Endothelial cell of umbilical vein (primary cell): ENCODE measurements at regions not wholly inside any gene's neighbourhood (a gene's known extent, or its start where the extent isn't known, plus 50 kb on each side); places are given as distances from the start of the nearest gene placed in this dataset.

Experiments used
- BruUV-seq: library from RNA; stranded (reverse); fragments of 400-500 nt; replicated peaks from 2 replicates; lab custom pipeline; 2021; lab: Mats Ljungman, UMichigan
- CTCF ChIA-PET: fragments of 300-600, 350-600 bp; sonication (Branson Sonifier 250); formaldehyde crosslinking; loops from one replicate; lab custom pipeline; 2021; ENCODE audit warnings: antibody characterized with exemption, inconsistent platforms; lab: Charles Lee
- POLR2A ChIA-PET: fragments of 300-600, 350-600 bp; sonication (Branson Sonifier 250); formaldehyde crosslinking; loops from one replicate; lab custom pipeline; 2021; ENCODE audit warnings: antibody characterized with exemption, inconsistent platforms; lab: Charles Lee
- DNase-seq: peaks from one replicate; pipeline ENCODE4 v3.0.0-alpha.2; 2011; ENCODE audit warnings: low read depth, low spot score
- FAIRE-seq: peaks from 2 replicates; lab custom pipeline; 2011; peaks lifted over from hg19 to GRCh38; lab: Jason Lieb, UNC
- H2AFZ ChIP-seq: 2 replicates; pipeline ENCODE4 v1.6.0; 2012; ENCODE audit warnings: low read depth, low read length, control low read depth, inconsistent platforms
- H3K27ac ChIP-seq: 2 replicates; pipeline ENCODE4 v1.5.1; 2011; ENCODE audit warnings: low read depth, mild to moderate bottlenecking, control low read depth, low read length, moderate library complexity; ENCODE audit not compliant: insufficient read depth
- H3K27me3 ChIP-seq, 2 experiments: 2 replicates each; pipeline versions ENCODE4 v1.6.0 to v1.6.1; 2011; ENCODE audit warnings: low read length in 2 of 2, mixed read lengths in 1 of 2; ENCODE audit not compliant: control insufficient read depth in 2 of 2, insufficient read depth in 2 of 2
- H3K36me3 ChIP-seq, 2 experiments: 2 replicates in 1 of 2; 3 replicates in 1 of 2; pipeline ENCODE4 v1.5.1; 2011; ENCODE audit warnings: low read length in 2 of 2, mild to moderate bottlenecking in 1 of 2, moderate library complexity in 1 of 2; ENCODE audit not compliant: control insufficient read depth in 2 of 2, insufficient read depth in 2 of 2; ENCODE audit errors: extremely low read depth in 1 of 2
- H3K4me1 ChIP-seq: 3 replicates; pipeline ENCODE4 v1.5.1; 2011; ENCODE audit warnings: mild to moderate bottlenecking, low read length; ENCODE audit not compliant: control insufficient read depth, insufficient read depth; ENCODE audit errors: extremely low read depth
- H3K4me2 ChIP-seq: 2 replicates; pipeline ENCODE4 v1.6.1; 2011; ENCODE audit warnings: low read length, control low read depth, mixed read lengths; ENCODE audit not compliant: insufficient read depth
- H3K4me3 ChIP-seq, 3 experiments: fragments of 200-600 bp in 1 of 3; sonication (generic), shearing (Covaris generic) in 1 of 3; replicated peaks in 1 of 3; 2 replicates each; pipeline ENCODE4 v1.5.1; 2011 to 2016; ENCODE audit warnings: control low read depth in 3 of 3, low read length in 3 of 3, mild to moderate bottlenecking in 2 of 3, inconsistent platforms in 1 of 3, low read depth in 1 of 3, moderate library complexity in 1 of 3; ENCODE audit not compliant: insufficient read depth in 1 of 3
- H3K79me2 ChIP-seq: 2 replicates; pipeline ENCODE4 v1.6.0; 2012; ENCODE audit warnings: low read length, inconsistent platforms; ENCODE audit not compliant: control insufficient read depth, insufficient read depth
- H3K9ac ChIP-seq: replicated peaks from 2 replicates; pipeline ENCODE3; 2011; ENCODE audit warnings: low read length, control low read depth; ENCODE audit not compliant: insufficient read depth; ENCODE audit errors: extremely low read depth
- H3K9me1 ChIP-seq: replicated peaks from 3 replicates; pipeline ENCODE4 v1.6.0; 2011; ENCODE audit warnings: mild to moderate bottlenecking, low read length; ENCODE audit not compliant: control insufficient read depth, insufficient read depth; ENCODE audit errors: extremely low read depth
- H3K9me3 ChIP-seq: replicated peaks from 2 replicates; pipeline ENCODE4 v1.5.1; 2012; ENCODE audit warnings: low read length, inconsistent platforms; ENCODE audit not compliant: control insufficient read depth, insufficient read depth
- H4K20me1 ChIP-seq: replicated peaks from 2 replicates; pipeline ENCODE3; 2011; ENCODE audit warnings: mild to moderate bottlenecking, low read length; ENCODE audit not compliant: control insufficient read depth, insufficient read depth; ENCODE audit errors: extremely low read depth
- EZH2 ChIP-seq: IDR thresholded peaks from 2 replicates; pipeline ENCODE4 v1.6.1; 2012; ENCODE audit warnings: borderline replicate concordance, low read depth, mild to moderate bottlenecking, moderate library complexity, low read length, inconsistent platforms; ENCODE audit not compliant: severe bottlenecking
- FOS ChIP-seq: IDR thresholded peaks from 2 replicates; pipeline ENCODE4 v1.6.1; 2011; ENCODE audit warnings: mild to moderate bottlenecking, low read length, moderate library complexity, borderline replicate concordance; ENCODE audit not compliant: insufficient read depth
- GATA2 ChIP-seq: IDR thresholded peaks from 2 replicates; pipeline ENCODE4 v1.7.0; 2011; ENCODE audit warnings: low read depth, mild to moderate bottlenecking, moderate library complexity, mixed read lengths, low read length; ENCODE audit not compliant: insufficient read length, insufficient read depth
- JUN ChIP-seq: IDR thresholded peaks from 2 replicates; pipeline ENCODE4 v1.6.1; 2011; ENCODE audit warnings: borderline replicate concordance, low read depth; ENCODE audit not compliant: insufficient read length, insufficient read depth
- MYC ChIP-seq: IDR thresholded peaks from one replicate; pipeline ENCODE4 v1.6.1; 2011; ENCODE audit warnings: mild to moderate bottlenecking, low read depth, low read length
- POLR2A ChIP-seq: IDR thresholded peaks from 2 replicates; pipeline ENCODE4 v1.6.1; 2012; ENCODE audit warnings: low read depth, mild to moderate bottlenecking, control low read depth, low read length
- POLR2AphosphoS5 ChIP-seq: IDR thresholded peaks from 2 replicates; pipeline ENCODE4 v1.6.1; 2012; ENCODE audit warnings: low read depth, mild to moderate bottlenecking, control low read depth, low read length, moderate library complexity; ENCODE audit not compliant: insufficient read depth
- dilution Hi-C: fragments of 300-500 bp; cut with MboI; formaldehyde crosslinking; loops from one replicate; pipeline ENCODE4 v1.15.0; 2019; ENCODE audit warnings: low sequenced_read_pairs; ENCODE audit not compliant: extremely low pct_ligation_motif_present
- intact Hi-C: fragments of 100-400 bp; cut with micrococcal nuclease; formaldehyde crosslinking; loops from one replicate; pipeline ENCODE4 v1.10.0; 2022
- TF ChIP-seq, protein P1 (sequence below), 2 donors: IDR thresholded peaks; 1 replicate in 1 of 2; 2 replicates in 1 of 2; pipeline ENCODE4 v1.5.1; 2011; ENCODE audit warnings: low read length in 2 of 2, mild to moderate bottlenecking in 2 of 2, moderate library complexity in 2 of 2, control low read depth in 1 of 2, inconsistent platforms in 1 of 2, low read depth in 1 of 2; ENCODE audit not compliant: insufficient read depth in 1 of 2; ENCODE audit errors: extremely low read depth in 1 of 2
- TF ChIP-seq, protein P2 (sequence below): IDR thresholded peaks from 2 replicates; pipeline ENCODE4 v1.6.1; 2011; ENCODE audit not compliant: insufficient read depth, insufficient read length

DNA sequence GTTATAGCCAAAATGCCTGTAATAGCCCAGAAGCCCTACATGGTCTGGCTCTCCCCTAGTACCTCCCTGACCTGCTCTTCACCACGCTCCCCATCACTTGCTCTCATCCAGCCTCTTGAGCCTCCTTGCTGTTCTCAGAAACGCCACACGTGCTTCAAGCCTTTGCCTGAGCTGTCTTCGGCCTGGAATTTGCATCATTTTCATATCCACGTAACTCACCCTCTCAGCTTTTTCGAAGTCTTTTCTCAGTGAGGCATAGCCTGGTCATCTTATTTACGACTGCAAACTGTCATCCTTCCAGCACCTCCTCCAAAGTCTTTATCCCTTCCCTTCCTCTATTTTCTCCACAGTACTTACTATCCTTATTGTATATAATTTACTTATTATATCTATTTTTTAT lies 151.0 kb upstream of the AHR start:
- no TSS peak for BruUV-seq
- no peaks in the 10 kb centered on the region for H3K79me2 ChIP-seq
- dilution Hi-C loops, result no loop called here
- H3K27me3 ChIP-seq, result no peaks in the 10 kb centered on the region
- no peaks in the 10 kb centered on the region for H3K36me3 ChIP-seq
- H3K9ac ChIP-seq, result no peak overlapping the region
- ChIA-PET POLR2A (no interaction called here), CTCF (interaction anchor here (0.6 kb wide), 2 partner anchors 10 to 221 kb away, joined by 3 read pairs; no protein-coding TSS in a partner anchor)
- H4K20me1 ChIP-seq, result no peaks in the 10 kb centered on the region
- H3K9me3 ChIP-seq, result no peaks in the 10 kb centered on the region
- no peak overlapping the region for H3K27ac ChIP-seq
- no peak for DNase-seq
- no peak for FAIRE-seq
- no peak overlapping the region for H2AFZ ChIP-seq
- H3K9me1 ChIP-seq, result no peaks in the 10 kb centered on the region
- no peak overlapping the region for H3K4me3 ChIP-seq
- H3K4me2 ChIP-seq, result no peak overlapping the region
- no peak for TF ChIP-seq GATA2
- no peak for TF ChIP-seq POLR2AphosphoS5
- TF ChIP-seq FOS, result no peak
- no peak for TF ChIP-seq JUN
- no peak for TF ChIP-seq POLR2A
- TF ChIP-seq, protein P1, sequence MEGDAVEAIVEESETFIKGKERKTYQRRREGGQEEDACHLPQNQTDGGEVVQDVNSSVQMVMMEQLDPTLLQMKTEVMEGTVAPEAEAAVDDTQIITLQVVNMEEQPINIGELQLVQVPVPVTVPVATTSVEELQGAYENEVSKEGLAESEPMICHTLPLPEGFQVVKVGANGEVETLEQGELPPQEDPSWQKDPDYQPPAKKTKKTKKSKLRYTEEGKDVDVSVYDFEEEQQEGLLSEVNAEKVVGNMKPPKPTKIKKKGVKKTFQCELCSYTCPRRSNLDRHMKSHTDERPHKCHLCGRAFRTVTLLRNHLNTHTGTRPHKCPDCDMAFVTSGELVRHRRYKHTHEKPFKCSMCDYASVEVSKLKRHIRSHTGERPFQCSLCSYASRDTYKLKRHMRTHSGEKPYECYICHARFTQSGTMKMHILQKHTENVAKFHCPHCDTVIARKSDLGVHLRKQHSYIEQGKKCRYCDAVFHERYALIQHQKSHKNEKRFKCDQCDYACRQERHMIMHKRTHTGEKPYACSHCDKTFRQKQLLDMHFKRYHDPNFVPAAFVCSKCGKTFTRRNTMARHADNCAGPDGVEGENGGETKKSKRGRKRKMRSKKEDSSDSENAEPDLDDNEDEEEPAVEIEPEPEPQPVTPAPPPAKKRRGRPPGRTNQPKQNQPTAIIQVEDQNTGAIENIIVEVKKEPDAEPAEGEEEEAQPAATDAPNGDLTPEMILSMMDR (IDR thresholded peaks at IDR 0.05; ENCODE audit: extremely low read depth in 1 of 2, insufficient read depth in 1 of 2, low read depth in 1 of 2, low read length in 2 of 2), result no peak
- no peak for TF ChIP-seq MYC
- TF ChIP-seq, protein P2, sequence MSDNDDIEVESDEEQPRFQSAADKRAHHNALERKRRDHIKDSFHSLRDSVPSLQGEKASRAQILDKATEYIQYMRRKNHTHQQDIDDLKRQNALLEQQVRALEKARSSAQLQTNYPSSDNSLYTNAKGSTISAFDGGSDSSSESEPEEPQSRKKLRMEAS, result no peak
- TF ChIP-seq EZH2, result no peak
- H3K4me1 ChIP-seq, result peaks cover 9% of the 10 kb centered on the region
- intact Hi-C loops, result no loop called here
